ENCODE measurements at regions not wholly inside any gene's neighbourhood (a gene's known extent, or its start where the extent isn't known, plus 50 kb on each side); places are given as distances from the start of the nearest gene placed in this dataset.

GRCh38 chr4:41476310-41476885 is 61.6 kb upstream of the LIMCH1 start:
- Histone ChIP-seq H4K20me1 (ENCODE audit: insufficient read depth, low read length) (no peaks in the 10 kb centered on the region), H3K9me3 (ENCODE audit: low read length) (no peaks in the 10 kb centered on the region), H3K36me3 (ENCODE audit: insufficient read depth, low read length) (no peaks in the 10 kb centered on the region), H3K4me1 (ENCODE audit: insufficient read depth, low read length, poor library complexity, severe bottlenecking) (no peaks in the 10 kb centered on the region), H3K79me2 (ENCODE audit: insufficient read depth, low read depth, low read length) (no peaks in the 10 kb centered on the region), H3K4me2 (ENCODE audit: low read length) (no peak overlapping the region), H3K4me3 (ENCODE audit: low read depth, low read length, poor library complexity, severe bottlenecking) (no peak overlapping the region), H3K27ac (ENCODE audit: low read depth, low read length, poor library complexity, severe bottlenecking) (no peak overlapping the region), H2AFZ (ENCODE audit: low read length) (no peak overlapping the region), H3K9me2 (ENCODE audit: insufficient read depth, low read length) (no peaks in the 10 kb centered on the region)
- intact Hi-C loops (cut with micrococcal nuclease; ENCODE audit: unreplicated experiment): no loop called here
- DNase-seq (ENCODE audit: low spot score): no peak
- no TSS peak for BruUV-seq (replicated peaks)
- POLR2A ChIA-PET: interaction anchor here (0.7 to 1.0 kb wide), 2 partner anchors 12 to 21 kb away, joined by 3 read pairs; no protein-coding TSS in a partner anchor
- TF ChIP-seq EZH2phosphoT487 (IDR thresholded peaks at IDR 0.05; ENCODE audit: borderline replicate concordance, low read depth, low read length) (no peak), CTCF (conservative IDR thresholded peaks at IDR 0.05; ENCODE audit: low read length) (no peak)
- CTCF ChIA-PET (ENCODE audit: unreplicated experiment): no interaction called here

GRCh38 chr4:41477181-41477905 is 60.6 kb upstream of the LIMCH1 start:
- Histone ChIP-seq H3K36me3 (ENCODE audit: insufficient read depth, low read length) (no peaks in the 10 kb centered on the region), H3K27ac (ENCODE audit: low read depth, low read length, poor library complexity, severe bottlenecking) (no peak overlapping the region), H2AFZ (ENCODE audit: low read length) (no peak overlapping the region), H3K9me2 (ENCODE audit: insufficient read depth, low read length) (no peaks in the 10 kb centered on the region), H3K4me1 (ENCODE audit: insufficient read depth, low read length, poor library complexity, severe bottlenecking) (no peaks in the 10 kb centered on the region), H3K9me3 (ENCODE audit: low read length) (no peaks in the 10 kb centered on the region), H3K4me3 (ENCODE audit: low read depth, low read length, poor library complexity, severe bottlenecking) (no peak overlapping the region), H4K20me1 (ENCODE audit: insufficient read depth, low read length) (no peaks in the 10 kb centered on the region), H3K4me2 (ENCODE audit: low read length) (no peak overlapping the region), H3K79me2 (ENCODE audit: insufficient read depth, low read depth, low read length) (no peaks in the 10 kb centered on the region)
- TF ChIP-seq CTCF (conservative IDR thresholded peaks at IDR 0.05; ENCODE audit: low read length): no peak
- no peak for TF ChIP-seq EZH2phosphoT487 (IDR thresholded peaks at IDR 0.05; ENCODE audit: borderline replicate concordance, low read depth, low read length)
- DNase-seq (ENCODE audit: low spot score): no peak
- CTCF ChIA-PET (ENCODE audit: unreplicated experiment): interaction anchor here (0.9 kb wide), 1 partner anchor 147 kb away, joined by 3 read pairs; no protein-coding TSS in a partner anchor
- intact Hi-C loops (cut with micrococcal nuclease; ENCODE audit: unreplicated experiment): no loop called here
- POLR2A ChIA-PET: interaction anchor here (0.5 to 1.0 kb wide), 4 partner anchors 11 to 1209 kb away, joined by 3 to 6 read pairs (median 3); no protein-coding TSS in a partner anchor
- BruUV-seq (replicated peaks): no TSS peak

- TF ChIP-seq CTCF (conservative IDR thresholded peaks at IDR 0.05; ENCODE audit: low read length) (no peak), EZH2phosphoT487 (IDR thresholded peaks at IDR 0.05; ENCODE audit: borderline replicate concordance, low read depth, low read length) (no peak)
- Histone ChIP-seq H3K4me2 (ENCODE audit: low read length) (no peak overlapping the region), H3K9me2 (ENCODE audit: insufficient read depth, low read length) (no peaks in the 10 kb centered on the region), H3K4me1 (ENCODE audit: insufficient read depth, low read length, poor library complexity, severe bottlenecking) (no peaks in the 10 kb centered on the region), H4K20me1 (ENCODE audit: insufficient read depth, low read length) (no peaks in the 10 kb centered on the region), H2AFZ (ENCODE audit: low read length) (no peak overlapping the region), H3K36me3 (ENCODE audit: insufficient read depth, low read length) (no peaks in the 10 kb centered on the region), H3K4me3 (ENCODE audit: low read depth, low read length, poor library complexity, severe bottlenecking) (no peak overlapping the region), H3K9me3 (ENCODE audit: low read length) (no peaks in the 10 kb centered on the region), H3K79me2 (ENCODE audit: insufficient read depth, low read depth, low read length) (no peaks in the 10 kb centered on the region), H3K27ac (ENCODE audit: low read depth, low read length, poor library complexity, severe bottlenecking) (no peak overlapping the region)
- ChIA-PET CTCF (ENCODE audit: unreplicated experiment) (no interaction called here), POLR2A (interaction anchor here (0.6 kb wide), 1 partner anchor 16 kb away, joined by 3 read pairs; no protein-coding TSS in a partner anchor)
- intact Hi-C loops (cut with micrococcal nuclease; ENCODE audit: unreplicated experiment): no loop called here
- DNase-seq (ENCODE audit: low spot score): no peak
- BruUV-seq (replicated peaks): no TSS peak
Observed at GRCh38 chr4:41478518-41478917, 59.4 kb upstream of the LIMCH1 start.

Data from OCI-LY7 (cell line).